SK-N-SH (cell line): ENCODE measurements at regions not wholly inside any gene's neighbourhood (a gene's known extent, or its start where the extent isn't known, plus 50 kb on each side); places are given as distances from the start of the nearest gene placed in this dataset.

ENCODE experiments used
- NFIC ChIP-seq: IDR thresholded peaks from 2 replicates; pipeline ENCODE4 v1.4.0; 2012; ENCODE audit warnings: borderline replicate concordance
- POLR2AphosphoS5 ChIP-seq: IDR thresholded peaks from 2 replicates; pipeline ENCODE4 v1.6.1; 2012; ENCODE audit warnings: low read depth, low read length
- TAF1 ChIP-seq: IDR thresholded peaks from 2 replicates; pipeline ENCODE4 v1.6.1; 2012; ENCODE audit warnings: low read depth, mild to moderate bottlenecking, low read length, moderate library complexity, borderline replicate concordance
- TF ChIP-seq, protein P1 (sequence below): IDR thresholded peaks from 2 replicates; pipeline ENCODE4 v1.4.0; 2012; ENCODE audit warnings: low read depth, borderline replicate concordance
- TF ChIP-seq, protein P2 (sequence below): fragments of 150-350 bp; IDR thresholded peaks from 2 replicates; pipeline ENCODE4 v1.6.1; 2016; ENCODE audit warnings: mild to moderate bottlenecking, low read depth, low read length

DNA sequence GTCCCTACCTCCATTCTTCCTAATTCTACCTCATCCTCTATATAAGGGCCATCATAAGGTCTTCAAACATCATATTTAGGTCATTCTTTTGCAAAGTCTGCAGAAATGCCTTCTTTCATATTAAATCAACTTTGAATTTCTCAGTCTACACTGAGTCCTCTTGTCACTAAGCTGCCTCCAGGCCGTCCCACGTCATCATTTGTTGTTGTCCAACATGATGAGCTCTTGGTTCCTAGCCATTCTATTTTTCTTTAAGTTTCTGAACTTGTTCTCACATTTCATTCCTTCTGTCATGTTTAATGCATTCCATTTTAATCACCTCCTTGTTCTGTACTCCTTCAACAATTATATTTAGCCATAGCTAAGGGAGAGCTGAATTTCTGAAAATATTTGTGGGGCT, 59.2 kb upstream of the PGR start:
- TF ChIP-seq POLR2AphosphoS5 = no peak
- TF ChIP-seq, protein P1, sequence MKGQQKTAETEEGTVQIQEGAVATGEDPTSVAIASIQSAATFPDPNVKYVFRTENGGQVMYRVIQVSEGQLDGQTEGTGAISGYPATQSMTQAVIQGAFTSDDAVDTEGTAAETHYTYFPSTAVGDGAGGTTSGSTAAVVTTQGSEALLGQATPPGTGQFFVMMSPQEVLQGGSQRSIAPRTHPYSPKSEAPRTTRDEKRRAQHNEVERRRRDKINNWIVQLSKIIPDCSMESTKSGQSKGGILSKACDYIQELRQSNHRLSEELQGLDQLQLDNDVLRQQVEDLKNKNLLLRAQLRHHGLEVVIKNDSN = no peak
- no peak for TF ChIP-seq TAF1
- TF ChIP-seq, protein P2, sequence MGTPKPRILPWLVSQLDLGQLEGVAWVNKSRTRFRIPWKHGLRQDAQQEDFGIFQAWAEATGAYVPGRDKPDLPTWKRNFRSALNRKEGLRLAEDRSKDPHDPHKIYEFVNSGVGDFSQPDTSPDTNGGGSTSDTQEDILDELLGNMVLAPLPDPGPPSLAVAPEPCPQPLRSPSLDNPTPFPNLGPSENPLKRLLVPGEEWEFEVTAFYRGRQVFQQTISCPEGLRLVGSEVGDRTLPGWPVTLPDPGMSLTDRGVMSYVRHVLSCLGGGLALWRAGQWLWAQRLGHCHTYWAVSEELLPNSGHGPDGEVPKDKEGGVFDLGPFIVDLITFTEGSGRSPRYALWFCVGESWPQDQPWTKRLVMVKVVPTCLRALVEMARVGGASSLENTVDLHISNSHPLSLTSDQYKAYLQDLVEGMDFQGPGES = no peak
- no peak for TF ChIP-seq NFIC
